H9 (cell line): ENCODE measurements at regions not wholly inside any gene's neighbourhood (a gene's known extent, or its start where the extent isn't known, plus 50 kb on each side); places are given as distances from the start of the nearest gene placed in this dataset.

Experiments used
- DNase-seq: peaks from one replicate; pipeline ENCODE4 v3.0.0-alpha.2; 2017
- H2AFZ ChIP-seq: one replicate; pipeline ENCODE4 v1.6.1; 2013; ENCODE audit warnings: mild to moderate bottlenecking, low read length, control low read depth, moderate library complexity
- H2AK5ac ChIP-seq: 2 replicates; pipeline ENCODE4 v1.6.1; 2013; ENCODE audit warnings: low read length, control low read depth, mixed read lengths; ENCODE audit not compliant: insufficient read length
- H2BK120ac ChIP-seq: one replicate; pipeline ENCODE4 v1.6.1; 2013; ENCODE audit warnings: low read depth, mild to moderate bottlenecking, low read length, control low read depth, inconsistent platforms; ENCODE audit not compliant: poor library complexity, severe bottlenecking
- H2BK12ac ChIP-seq: 2 replicates; pipeline ENCODE4 v1.6.1; 2013; ENCODE audit warnings: low read length, control low read depth, mixed read lengths, low read depth; ENCODE audit not compliant: insufficient read length
- H2BK15ac ChIP-seq: 2 replicates; pipeline ENCODE4 v1.6.1; 2013; ENCODE audit warnings: low read depth, low read length, control low read depth
- H2BK20ac ChIP-seq: one replicate; pipeline ENCODE4 v1.6.1; 2013; ENCODE audit warnings: low read depth, mild to moderate bottlenecking, low read length, control low read depth, inconsistent platforms; ENCODE audit not compliant: poor library complexity, severe bottlenecking
- H2BK5ac ChIP-seq: 2 replicates; pipeline ENCODE4 v1.6.1; 2013; ENCODE audit warnings: low read length, control low read depth, mixed read lengths; ENCODE audit not compliant: insufficient read length
- H3K14ac ChIP-seq: 2 replicates; pipeline ENCODE4 v1.6.1; 2013; ENCODE audit warnings: low read length, control low read depth; ENCODE audit not compliant: insufficient read depth
- H3K18ac ChIP-seq: 2 replicates; pipeline ENCODE4 v1.6.1; 2013; ENCODE audit warnings: low read depth, mild to moderate bottlenecking, mixed read lengths, low read length, control low read depth; ENCODE audit not compliant: insufficient read length
- H3K23ac ChIP-seq: 2 replicates; pipeline ENCODE4 v1.6.1; 2013; ENCODE audit warnings: low read length, control low read depth, mixed read lengths, low read depth; ENCODE audit not compliant: insufficient read length
- H3K23me2 ChIP-seq: 2 replicates; pipeline ENCODE4 v1.6.1; 2013; ENCODE audit warnings: low read depth, mild to moderate bottlenecking, mixed read lengths, low read length, control low read depth; ENCODE audit not compliant: insufficient read length, poor library complexity, severe bottlenecking
- H3K27ac ChIP-seq: 2 replicates; pipeline ENCODE4 v1.5.1; 2013; ENCODE audit warnings: low read length, control low read depth, mixed read lengths, low read depth; ENCODE audit not compliant: insufficient read length
- H3K27me3 ChIP-seq: 2 replicates; pipeline ENCODE4 v1.6.1; 2013; ENCODE audit warnings: low read length, control low read depth, inconsistent platforms; ENCODE audit not compliant: insufficient read depth
- H3K4ac ChIP-seq: 2 replicates; pipeline ENCODE4 v1.6.1; 2013; ENCODE audit warnings: low read depth, mild to moderate bottlenecking, control low read depth, inconsistent platforms, low read length, moderate library complexity
- H3K4me1 ChIP-seq: 2 replicates; pipeline ENCODE4 v1.6.1; 2013; ENCODE audit warnings: low read length, control low read depth, inconsistent platforms; ENCODE audit not compliant: insufficient read depth
- H3K4me2 ChIP-seq: 2 replicates; pipeline ENCODE4 v1.6.1; 2013; ENCODE audit warnings: low read length, control low read depth, mixed read lengths; ENCODE audit not compliant: insufficient read length, insufficient read depth
- H3K56ac ChIP-seq: 2 replicates; pipeline ENCODE4 v1.6.1; 2013; ENCODE audit warnings: low read depth, mild to moderate bottlenecking, mixed read lengths, low read length, control low read depth; ENCODE audit not compliant: insufficient read length
- H3K79me1 ChIP-seq: 2 replicates; pipeline ENCODE4 v1.6.1; 2013; ENCODE audit warnings: low read depth, mild to moderate bottlenecking, moderate library complexity, low read length, control low read depth, inconsistent platforms; ENCODE audit not compliant: insufficient read depth, poor library complexity, severe bottlenecking
- H3K79me2 ChIP-seq: 2 replicates; pipeline ENCODE4 v1.6.1; 2013; ENCODE audit warnings: low read length, control low read depth, inconsistent platforms; ENCODE audit not compliant: insufficient read depth
- H3K9ac ChIP-seq: 2 replicates; pipeline ENCODE4 v1.6.1; 2013; ENCODE audit warnings: low read length, control low read depth, mixed read lengths; ENCODE audit not compliant: insufficient read length; ENCODE audit errors: extremely low read depth
- H3K9me3 ChIP-seq: one replicate; pipeline ENCODE4 v1.6.1; 2013; ENCODE audit warnings: low read depth, low read length, inconsistent platforms; ENCODE audit not compliant: control insufficient read depth
- H3T11ph ChIP-seq: one replicate; pipeline ENCODE4 v1.6.1; 2013; ENCODE audit warnings: mild to moderate bottlenecking, low read length, control low read depth, inconsistent platforms
- H4K20me1 ChIP-seq: one replicate; pipeline ENCODE4 v1.6.1; 2013; ENCODE audit not compliant: control insufficient read depth, insufficient read length, insufficient read depth
- H4K5ac ChIP-seq: 2 replicates; pipeline ENCODE4 v1.6.1; 2013; ENCODE audit warnings: low read depth, mild to moderate bottlenecking, mixed read lengths, low read length, control low read depth; ENCODE audit not compliant: insufficient read length
- H4K8ac ChIP-seq: replicated peaks from 2 replicates; pipeline ENCODE4 v1.6.1; 2013; ENCODE audit warnings: low read length, control low read depth, mixed read lengths, low read depth; ENCODE audit not compliant: insufficient read length
- H4K91ac ChIP-seq: 2 replicates; pipeline ENCODE4 v1.6.1; 2013; ENCODE audit warnings: low read depth, mild to moderate bottlenecking, moderate library complexity, mixed read lengths, low read length, control low read depth; ENCODE audit not compliant: insufficient read length
- H3K27ac Mint-ChIP-seq, 3 experiments: 2 replicates in 2 of 3; 3 replicates in 1 of 3; pipeline ENCODE4 v1.8.0; 2020 to 2021; ENCODE audit warnings: mixed read lengths in 3 of 3, mild to moderate bottlenecking in 1 of 3, moderate library complexity in 1 of 3
- H3K27me3 Mint-ChIP-seq: 2 replicates; pipeline ENCODE4 v1.8.0; 2021; ENCODE audit warnings: low read depth, mild to moderate bottlenecking, moderate library complexity, mixed read lengths
- H3K36me3 Mint-ChIP-seq, 3 experiments: 2 replicates in 2 of 3; 3 replicates in 1 of 3; pipeline ENCODE4 v1.8.0; 2020 to 2021; ENCODE audit warnings: low read depth in 3 of 3, mixed read lengths in 3 of 3; ENCODE audit not compliant: insufficient read depth in 1 of 3
- H3K4me1 Mint-ChIP-seq, 2 experiments: 2 replicates each; pipeline ENCODE4 v1.8.0; 2020; ENCODE audit warnings: mixed read lengths in 2 of 2
- H3K4me3 Mint-ChIP-seq, 2 experiments: 2 replicates in 1 of 2; 3 replicates in 1 of 2; pipeline ENCODE4 v1.8.0; 2020 to 2021; ENCODE audit warnings: mild to moderate bottlenecking in 2 of 2, mixed read lengths in 2 of 2, moderate library complexity in 1 of 2
- H3K9me3 Mint-ChIP-seq, 2 experiments: 2 replicates in 1 of 2; 3 replicates in 1 of 2; pipeline ENCODE4 v1.8.0; 2020; ENCODE audit warnings: mild to moderate bottlenecking in 2 of 2, mixed read lengths in 2 of 2, moderate library complexity in 1 of 2
- TF ChIP-seq, protein P1 (sequence below): fragments of 200-600 bp; sonication (generic); conservative IDR thresholded peaks from 3 replicates; pipeline ENCODE4 v1.8.0; 2021; ENCODE audit warnings: antibody characterized with exemption, mild to moderate bottlenecking

DNA sequence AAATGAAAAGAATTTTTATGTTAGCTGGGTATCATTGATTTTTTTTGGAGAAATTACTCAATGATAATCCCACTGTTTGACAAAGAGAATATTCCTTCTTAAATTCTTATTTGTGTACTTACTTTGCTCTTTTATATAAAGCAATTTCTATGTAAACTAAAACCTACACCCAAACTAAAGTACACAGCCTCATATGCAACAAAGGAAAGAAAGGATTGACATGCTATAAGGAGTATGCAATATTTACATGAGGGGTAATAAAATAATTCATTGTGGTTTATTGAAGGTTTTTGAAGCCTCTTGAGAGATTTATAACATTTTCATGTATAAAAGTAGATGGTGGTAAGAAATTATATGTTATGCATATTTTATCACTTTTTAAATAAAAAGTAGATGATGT is 368.5 kb downstream of the CDH7 start:
- Histone ChIP-seq H4K91ac (no peak overlapping the region), H4K8ac (no peak overlapping the region), H3K4ac (no peak overlapping the region), H3K23ac (no peak overlapping the region), H2AFZ (no peak overlapping the region), H2BK120ac (no peak overlapping the region), H3K79me1 (no peaks in the 10 kb centered on the region), H2BK15ac (no peak overlapping the region), H2BK12ac (no peak overlapping the region), H4K5ac (no peak overlapping the region), H3K4me1 (no peaks in the 10 kb centered on the region), H2AK5ac (no peak overlapping the region), H3K9me3 (no peaks in the 10 kb centered on the region), H2BK20ac (no peak overlapping the region), H3K56ac (no peak overlapping the region), H2BK5ac (no peak overlapping the region), H3K27ac (no peak overlapping the region), H3K18ac (no peak overlapping the region), H3K27me3 (no peaks in the 10 kb centered on the region), H3T11ph (no peak overlapping the region), H3K9ac (no peak overlapping the region), H3K4me2 (no peak overlapping the region), H4K20me1 (no peaks in the 10 kb centered on the region), H3K79me2 (no peaks in the 10 kb centered on the region), H3K23me2 (no peaks in the 10 kb centered on the region), H3K14ac (no peak overlapping the region)
- no peaks in the 10 kb centered on the region for H3K4me1 Mint-ChIP-seq
- no peaks in the 10 kb centered on the region for H3K27me3 Mint-ChIP-seq
- TF ChIP-seq, protein P1, sequence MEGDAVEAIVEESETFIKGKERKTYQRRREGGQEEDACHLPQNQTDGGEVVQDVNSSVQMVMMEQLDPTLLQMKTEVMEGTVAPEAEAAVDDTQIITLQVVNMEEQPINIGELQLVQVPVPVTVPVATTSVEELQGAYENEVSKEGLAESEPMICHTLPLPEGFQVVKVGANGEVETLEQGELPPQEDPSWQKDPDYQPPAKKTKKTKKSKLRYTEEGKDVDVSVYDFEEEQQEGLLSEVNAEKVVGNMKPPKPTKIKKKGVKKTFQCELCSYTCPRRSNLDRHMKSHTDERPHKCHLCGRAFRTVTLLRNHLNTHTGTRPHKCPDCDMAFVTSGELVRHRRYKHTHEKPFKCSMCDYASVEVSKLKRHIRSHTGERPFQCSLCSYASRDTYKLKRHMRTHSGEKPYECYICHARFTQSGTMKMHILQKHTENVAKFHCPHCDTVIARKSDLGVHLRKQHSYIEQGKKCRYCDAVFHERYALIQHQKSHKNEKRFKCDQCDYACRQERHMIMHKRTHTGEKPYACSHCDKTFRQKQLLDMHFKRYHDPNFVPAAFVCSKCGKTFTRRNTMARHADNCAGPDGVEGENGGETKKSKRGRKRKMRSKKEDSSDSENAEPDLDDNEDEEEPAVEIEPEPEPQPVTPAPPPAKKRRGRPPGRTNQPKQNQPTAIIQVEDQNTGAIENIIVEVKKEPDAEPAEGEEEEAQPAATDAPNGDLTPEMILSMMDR: no peak
- H3K4me3 Mint-ChIP-seq: no peak overlapping the region
- no peak overlapping the region for H3K27ac Mint-ChIP-seq
- no peaks in the 10 kb centered on the region for H3K9me3 Mint-ChIP-seq
- no peaks in the 10 kb centered on the region for H3K36me3 Mint-ChIP-seq
- DNase-seq: no peak
